Occipital lobe (tissue), 1 donor: ENCODE measurements at regions not wholly inside any gene's neighbourhood (a gene's known extent, or its start where the extent isn't known, plus 50 kb on each side); places are given as distances from the start of the nearest gene placed in this dataset.

ENCODE experiments used
- DNase-seq: peaks from one replicate; lab custom pipeline; 2025; lab: John Stamatoyannopoulos, UW

GRCh38 chr1:68378296-68379084 lies 71.3 kb downstream of the RPE65 start:
- DNase-seq, result no peak

DNA sequence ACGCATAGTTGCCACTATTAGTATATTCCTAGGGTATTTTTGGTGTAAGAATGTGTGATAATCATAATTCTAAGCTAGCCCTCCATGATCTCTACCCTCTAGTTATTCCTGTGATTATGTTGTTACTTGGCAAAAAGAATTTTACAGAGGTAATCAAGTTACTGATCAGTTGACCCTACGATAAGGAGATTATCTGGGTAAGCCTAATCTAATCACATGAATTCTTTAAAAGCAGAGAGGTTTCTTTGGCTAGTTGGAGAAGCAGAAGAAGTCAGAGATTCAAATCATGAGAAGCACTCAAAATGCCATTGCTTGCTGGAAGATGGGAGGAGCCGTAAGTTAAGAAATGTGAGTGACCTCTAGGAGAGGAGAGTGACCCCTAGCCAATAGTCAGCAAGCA lies 72.7 kb downstream of the RPE65 start:
- DNase-seq, result no peak

DNA sequence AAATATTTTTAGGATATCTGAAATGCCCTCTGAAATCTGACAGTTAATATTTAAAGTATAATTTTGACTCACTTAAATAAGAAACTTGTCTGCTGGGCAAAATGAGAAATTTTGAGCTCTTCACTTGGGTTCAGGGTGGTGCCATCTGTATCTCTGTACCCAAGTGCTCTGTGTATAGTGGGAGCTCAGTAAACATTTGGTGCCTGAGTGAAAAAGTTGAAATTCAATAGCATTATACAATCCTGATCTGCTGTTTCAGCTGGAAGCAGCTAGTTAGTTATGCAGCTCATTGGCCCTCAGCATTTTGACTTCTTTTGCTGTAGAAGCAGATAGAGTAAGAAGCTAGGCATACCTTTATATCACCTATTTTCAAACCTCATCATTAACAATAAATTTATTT lies 73.3 kb downstream of the RPE65 start:
- no peak for DNase-seq

GRCh38 chr1:68375919-68376318 lies 73.8 kb downstream of the RPE65 start:
- DNase-seq, result no peak

- DNase-seq, result no peak
These were observed 76.6 kb downstream of the RPE65 start for GRCh38 chr1:68373173-68373572.

GRCh38 chr1:68372487-68372886 lies 77.3 kb downstream of the RPE65 start:
- no peak for DNase-seq

GRCh38 chr1:68370101-68370915 lies 79.4 kb downstream of the RPE65 start:
- no peak for DNase-seq

- no peak for DNase-seq
These were observed 83.2 kb downstream of the RPE65 start for GRCh38 chr1:68366572-68366971.

DNA sequence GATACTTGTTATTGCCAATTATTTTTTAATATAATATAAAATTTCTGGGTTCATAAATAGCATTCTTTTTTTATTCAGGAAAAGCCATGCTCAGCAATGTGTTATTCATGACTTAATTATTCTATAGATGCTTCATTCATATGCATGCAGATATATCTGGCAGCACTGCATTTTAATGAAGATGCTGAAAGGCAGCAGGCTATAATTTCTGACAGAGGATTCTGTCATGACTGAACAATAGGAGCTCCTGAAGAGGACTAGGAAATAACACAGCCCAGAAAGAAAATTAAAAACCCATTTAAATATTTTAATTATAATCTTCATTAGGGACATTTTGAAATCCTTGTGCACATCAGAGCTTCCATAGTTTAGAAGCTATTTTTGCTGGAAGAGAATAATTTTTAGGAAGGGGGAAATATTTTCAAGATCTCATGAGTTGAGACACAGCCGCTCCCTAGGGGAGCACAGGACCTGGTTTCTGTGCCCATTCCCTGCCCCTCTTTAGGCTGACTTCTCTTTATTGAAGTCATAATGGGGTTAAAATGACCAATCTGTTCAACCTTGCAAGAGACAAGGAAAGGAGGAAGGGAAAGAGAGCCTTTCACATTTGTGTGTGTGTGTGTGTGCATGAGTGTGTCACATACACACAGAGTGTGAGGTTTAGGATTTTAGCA lies 83.9 kb downstream of the RPE65 start:
- DNase-seq, result no peak

DNA sequence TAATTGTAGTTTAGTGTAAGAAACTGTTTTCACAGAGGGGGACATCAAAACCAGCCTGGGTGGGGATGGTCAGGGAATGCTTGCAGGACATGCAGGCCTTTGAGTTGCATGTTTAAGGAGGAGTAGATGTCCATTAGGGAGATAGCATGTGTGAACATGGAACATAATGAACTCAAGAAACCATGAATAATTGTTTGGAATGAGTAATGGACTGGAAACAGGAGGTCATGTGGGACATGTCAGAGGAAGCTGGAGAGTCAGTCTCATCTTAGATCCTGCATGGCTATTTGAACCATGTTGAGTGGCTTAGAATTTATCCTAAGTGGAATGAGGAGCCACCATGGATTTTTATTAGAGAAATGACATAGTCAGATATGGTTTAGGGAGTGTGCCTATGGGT lies 86.4 kb downstream of the RPE65 start:
- DNase-seq, result no peak

DNA sequence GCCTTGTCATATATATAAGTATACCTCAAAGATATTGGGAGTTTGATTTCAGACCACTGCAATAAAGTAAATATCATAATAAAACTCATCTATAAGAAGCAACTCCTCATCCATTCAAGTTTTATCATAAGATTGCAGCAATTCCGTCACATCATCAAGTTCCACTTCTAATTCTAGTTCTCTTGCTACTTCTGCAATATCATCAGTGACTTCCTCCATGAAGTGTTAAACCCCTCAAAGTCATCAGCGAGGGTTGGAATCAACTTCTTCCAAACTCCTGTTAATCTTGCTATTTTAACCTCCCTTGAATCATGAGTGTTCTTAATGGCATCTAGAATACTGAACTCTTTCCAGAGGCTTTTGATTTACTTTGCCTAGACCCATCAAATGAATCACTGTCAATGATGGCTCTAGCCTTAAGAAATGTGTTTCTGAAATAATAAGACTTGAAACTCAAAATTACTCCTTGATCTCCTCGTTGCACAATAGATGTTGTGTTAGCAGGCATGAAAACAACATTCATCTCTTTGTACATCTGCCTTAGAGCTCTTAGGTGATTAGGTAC lies 88.3 kb downstream of the RPE65 start:
- no peak for DNase-seq

DNA sequence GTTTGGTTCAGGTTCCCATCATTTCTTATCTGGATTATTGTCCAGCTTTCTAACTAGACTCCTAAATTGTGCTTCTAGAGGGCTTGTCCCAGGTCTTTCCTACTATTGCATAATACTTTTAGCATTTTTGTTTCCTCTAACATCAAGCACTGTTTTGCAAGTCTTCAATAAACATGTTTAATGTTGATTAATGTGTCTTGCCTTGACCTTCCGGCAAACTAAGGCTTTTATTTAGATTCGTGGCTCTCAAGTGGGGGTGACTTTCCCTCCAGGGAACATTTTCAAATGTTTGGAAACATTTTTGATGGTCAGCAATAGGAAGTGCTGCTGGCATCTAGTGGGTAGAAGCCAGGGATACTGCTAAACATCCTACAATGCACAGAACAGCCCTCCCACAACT lies 90.7 kb downstream of the RPE65 start:
- DNase-seq, result no peak

DNA sequence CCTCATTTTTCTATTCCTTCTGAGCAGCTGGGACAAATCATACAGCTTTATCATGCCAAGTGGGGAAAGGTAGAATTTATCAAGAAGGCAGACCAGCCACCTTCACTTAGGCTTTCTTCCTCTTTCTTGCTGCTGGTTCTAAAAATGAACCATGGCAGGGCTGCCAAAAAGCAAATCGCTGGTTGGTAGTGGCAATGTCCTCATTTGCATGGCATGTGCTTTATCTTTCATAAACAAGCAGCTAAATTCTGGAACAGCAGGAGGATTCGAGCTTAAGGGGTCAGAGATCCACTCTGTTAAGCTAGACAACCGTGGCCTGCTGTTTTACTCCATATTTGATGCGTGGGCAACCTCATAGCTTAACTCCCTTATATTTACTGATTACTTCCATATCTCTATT lies 91.3 kb downstream of the RPE65 start:
- DNase-seq, result no peak

DNA sequence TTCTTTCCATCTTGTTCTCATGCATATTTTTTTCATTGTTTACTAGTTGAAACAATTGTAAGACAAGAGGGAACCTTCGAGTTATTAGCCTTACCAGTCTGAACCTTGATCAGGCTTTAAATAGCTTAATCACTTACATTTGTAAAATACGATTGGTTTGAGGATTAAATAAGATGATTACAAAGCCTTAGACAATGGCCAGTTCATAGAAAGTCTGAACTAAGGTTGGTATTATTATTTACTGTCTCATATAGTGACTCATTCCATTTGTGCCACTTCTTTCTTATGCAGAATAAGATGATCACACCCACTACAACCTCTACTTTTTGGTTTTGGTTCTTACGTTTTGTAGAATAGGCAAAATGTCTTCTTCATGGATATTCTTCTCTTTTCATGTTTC lies 94.1 kb downstream of the RPE65 start:
- DNase-seq, result no peak

GRCh38 chr1:68352202-68352601 lies 97.6 kb downstream of the RPE65 start:
- DNase-seq, result no peak

DNA sequence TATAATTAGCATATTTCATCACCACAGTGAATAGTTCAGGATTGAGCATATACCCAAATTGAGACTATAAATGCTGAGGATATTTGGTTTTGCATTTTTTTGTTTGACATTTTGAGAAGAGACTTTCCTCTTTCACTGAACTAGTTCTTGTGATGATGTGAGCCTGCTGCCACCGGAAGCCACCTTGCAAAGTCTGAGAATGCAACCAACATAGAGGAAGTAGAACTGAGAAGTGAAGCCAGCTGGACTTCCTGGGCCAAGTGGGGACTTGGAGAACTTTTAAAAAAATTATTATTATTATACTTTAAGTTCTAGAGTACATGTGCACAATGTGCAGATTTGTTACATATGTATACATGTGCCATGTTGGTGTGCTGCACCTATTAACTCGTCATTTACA lies 102.3 kb downstream of the RPE65 start:
- DNase-seq, result no peak

GRCh38 chr1:68346188-68346808 lies 103.5 kb downstream of the RPE65 start:
- DNase-seq, result no peak

GRCh38 chr1:68344208-68344607 lies 105.5 kb downstream of the RPE65 start:
- DNase-seq, result no peak

GRCh38 chr1:68340951-68341350 lies 108.6 kb upstream of the WLS start:
- DNase-seq, result no peak

DNA sequence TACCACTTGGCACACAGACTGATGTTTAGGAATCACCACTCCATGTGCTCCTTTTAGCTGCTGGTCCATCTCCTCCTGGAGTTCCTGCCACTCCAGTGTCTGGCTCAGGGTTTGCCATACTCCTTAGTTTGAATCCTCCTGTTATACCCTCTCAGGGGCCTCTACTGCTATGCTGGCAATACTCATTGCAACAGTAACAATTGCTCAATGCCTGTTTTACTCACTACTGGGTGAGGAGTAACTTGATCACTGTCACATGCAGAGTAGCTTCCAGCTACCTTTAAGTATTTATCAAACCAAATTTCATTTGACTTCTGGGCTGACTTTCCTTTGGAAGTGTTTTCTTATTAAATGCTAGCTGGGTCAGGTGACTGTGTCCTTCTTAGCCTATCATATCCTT lies 107.2 kb upstream of the WLS start:
- no peak for DNase-seq

DNA sequence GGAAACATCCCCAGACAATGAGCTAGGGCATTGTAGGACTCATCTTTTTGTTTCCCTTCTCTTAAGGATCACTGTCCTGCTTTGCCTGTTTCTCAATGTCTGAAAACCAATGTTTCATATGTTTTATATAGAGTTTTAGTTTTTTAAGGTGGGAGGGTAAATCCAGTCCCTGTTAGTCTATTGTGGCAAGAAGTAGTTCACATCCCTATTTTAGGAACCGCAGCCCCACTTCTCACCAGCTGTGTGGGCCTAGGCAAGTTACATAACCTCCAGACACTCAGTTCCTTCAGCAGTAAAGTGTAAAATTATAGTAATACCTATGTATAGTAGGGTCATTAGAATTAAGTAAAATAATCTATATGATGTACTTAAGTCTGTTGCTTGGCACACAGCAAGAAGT lies 105.8 kb upstream of the WLS start:
- DNase-seq, result no peak

DNA sequence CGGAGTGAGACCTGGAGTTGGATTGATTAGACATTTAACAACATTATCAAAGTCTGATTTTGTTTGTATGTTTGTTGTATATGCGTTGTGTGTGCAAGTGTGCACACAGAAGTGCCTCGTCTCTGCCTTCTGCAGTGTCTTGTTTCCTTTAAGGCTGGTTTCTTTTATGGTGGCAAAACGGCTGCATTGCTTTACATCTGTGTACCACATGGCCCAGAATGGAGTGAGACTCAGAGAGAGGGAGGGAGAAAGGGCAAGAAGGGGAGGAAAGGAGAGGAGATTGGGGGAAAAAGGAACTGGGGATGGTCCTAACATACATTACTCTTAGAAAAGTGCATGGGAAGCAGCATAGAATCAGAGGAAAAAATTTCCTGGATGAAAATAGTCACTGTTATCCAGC lies 99.7 kb upstream of the WLS start:
- no peak for DNase-seq
